GM19351 (cell line): ENCODE measurements at regions not wholly inside any gene's neighbourhood (a gene's known extent, or its start where the extent isn't known, plus 50 kb on each side); places are given as distances from the start of the nearest gene placed in this dataset.

Experiments
- ATAC-seq: cut with Tn5 transposase; IDR thresholded peaks from one replicate; pipeline ENCODE4 v1.9.1; 2021; ENCODE audit warnings: mild to moderate bottlenecking, moderate library complexity; ENCODE audit not compliant: unreplicated experiment

DNA sequence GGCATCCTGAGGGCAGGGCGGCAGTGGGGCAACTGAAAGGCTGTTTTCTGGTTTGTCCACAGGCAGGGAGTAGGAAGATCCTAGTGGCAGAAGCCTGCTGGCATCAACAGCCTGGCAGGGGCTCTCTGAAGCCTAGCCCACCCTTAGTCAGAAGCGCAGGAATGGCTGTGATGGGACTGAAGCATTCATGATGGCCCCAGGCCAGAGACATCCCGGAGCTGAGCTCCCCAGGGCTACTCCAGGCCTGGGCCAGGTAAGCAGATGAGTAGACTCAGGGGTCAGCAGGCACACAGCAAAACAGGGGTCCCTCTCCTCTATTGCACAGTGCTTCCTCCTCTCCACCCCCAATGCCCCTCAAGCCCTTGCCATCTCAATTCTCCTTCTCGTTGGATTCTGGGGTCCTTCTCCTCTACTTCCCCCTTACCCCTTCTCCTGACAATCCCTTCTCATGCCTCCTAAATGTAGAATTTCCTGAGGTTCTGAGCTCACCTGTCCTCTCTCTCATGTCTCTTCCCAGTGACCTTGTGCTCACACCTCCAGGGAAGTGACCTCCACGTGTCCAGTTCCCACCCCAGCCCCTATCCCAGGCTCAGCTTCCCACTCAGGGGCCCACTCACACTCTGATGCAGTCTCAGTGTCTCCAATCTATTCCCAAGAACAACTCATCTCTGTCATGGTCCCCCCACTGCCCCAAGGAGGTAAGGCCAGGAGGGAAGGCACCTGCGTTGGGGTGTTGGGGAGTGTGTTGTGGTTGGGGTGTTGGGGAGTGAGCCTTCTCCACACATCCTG is 158.7 kb upstream of the ZNF507 start:
- no peak for ATAC-seq

DNA sequence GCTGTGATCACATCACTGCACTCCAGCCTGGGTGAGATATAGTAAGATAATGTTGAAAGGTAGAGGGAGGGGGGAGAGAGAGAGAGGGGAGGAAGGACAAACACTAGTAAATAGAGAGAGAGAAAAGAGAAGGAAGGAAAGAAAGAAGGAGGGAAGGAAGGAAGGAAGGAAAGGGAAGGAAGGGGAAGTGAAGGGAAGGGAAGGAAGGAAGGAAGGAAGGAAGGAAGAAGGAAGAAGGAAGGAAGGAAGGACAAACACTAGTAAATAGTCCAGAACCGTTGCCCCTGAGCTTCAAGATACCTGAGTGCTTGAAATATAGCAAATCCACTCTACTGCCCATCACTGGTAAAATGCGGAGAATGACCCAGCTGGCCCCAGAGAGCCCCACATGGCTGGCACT is 156.5 kb upstream of the ZNF507 start:
- ATAC-seq = no peak

DNA sequence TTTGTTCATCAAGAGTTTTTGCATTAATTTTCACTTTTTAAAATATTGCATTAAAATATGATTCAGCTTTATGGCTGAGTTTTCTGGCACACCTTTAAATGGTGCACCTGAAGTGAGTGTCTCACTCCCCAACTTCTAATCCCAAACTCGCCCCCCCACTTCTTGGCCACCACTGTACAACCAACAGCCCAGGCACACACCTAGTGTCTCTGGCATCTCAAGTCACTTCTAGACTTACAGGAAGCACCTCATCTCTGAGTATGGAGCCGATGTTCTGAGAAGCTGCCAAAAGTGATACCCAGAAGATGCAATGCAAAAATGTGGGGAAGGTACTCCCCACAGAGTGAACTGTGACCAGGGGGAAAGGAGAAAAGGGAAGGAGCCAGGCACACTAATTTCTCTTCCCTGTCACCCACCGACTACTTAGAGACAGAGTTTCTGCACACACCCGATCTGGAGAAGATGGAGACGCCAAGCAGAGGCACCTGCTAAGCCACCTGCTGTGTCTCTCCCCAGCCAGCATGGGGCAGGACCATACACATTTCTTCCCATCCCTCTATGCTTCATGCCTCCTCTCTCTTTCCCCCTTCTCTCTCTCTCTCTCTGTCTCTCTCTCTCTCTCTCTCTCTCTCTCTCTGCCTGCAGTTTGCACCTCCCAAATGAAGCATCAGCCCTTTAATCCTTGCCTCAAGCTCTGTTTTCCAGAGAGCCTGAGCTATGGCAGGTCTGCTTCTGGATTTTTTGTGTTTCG is 155.3 kb upstream of the ZNF507 start:
- no peak for ATAC-seq

DNA sequence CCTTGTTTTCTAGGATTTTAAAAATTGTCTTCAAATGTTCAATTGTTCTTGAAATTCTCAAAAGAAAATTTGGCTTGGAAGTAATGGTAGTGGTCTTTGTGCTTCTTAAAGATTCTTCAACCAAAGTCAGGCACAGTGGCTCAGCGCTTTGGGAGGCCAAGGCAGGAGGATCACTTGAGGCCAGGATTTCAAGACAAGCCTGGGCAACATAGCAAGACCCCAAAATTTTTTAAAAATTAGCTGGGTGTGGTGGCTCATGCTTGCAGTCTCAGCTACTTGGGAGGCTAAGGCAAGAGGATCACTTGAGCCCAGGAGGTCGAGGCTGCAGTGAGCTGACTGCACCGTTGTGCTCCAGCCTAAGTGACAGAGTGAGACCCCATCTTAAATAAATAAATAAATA is 153.5 kb upstream of the ZNF507 start:
- no peak for ATAC-seq

DNA sequence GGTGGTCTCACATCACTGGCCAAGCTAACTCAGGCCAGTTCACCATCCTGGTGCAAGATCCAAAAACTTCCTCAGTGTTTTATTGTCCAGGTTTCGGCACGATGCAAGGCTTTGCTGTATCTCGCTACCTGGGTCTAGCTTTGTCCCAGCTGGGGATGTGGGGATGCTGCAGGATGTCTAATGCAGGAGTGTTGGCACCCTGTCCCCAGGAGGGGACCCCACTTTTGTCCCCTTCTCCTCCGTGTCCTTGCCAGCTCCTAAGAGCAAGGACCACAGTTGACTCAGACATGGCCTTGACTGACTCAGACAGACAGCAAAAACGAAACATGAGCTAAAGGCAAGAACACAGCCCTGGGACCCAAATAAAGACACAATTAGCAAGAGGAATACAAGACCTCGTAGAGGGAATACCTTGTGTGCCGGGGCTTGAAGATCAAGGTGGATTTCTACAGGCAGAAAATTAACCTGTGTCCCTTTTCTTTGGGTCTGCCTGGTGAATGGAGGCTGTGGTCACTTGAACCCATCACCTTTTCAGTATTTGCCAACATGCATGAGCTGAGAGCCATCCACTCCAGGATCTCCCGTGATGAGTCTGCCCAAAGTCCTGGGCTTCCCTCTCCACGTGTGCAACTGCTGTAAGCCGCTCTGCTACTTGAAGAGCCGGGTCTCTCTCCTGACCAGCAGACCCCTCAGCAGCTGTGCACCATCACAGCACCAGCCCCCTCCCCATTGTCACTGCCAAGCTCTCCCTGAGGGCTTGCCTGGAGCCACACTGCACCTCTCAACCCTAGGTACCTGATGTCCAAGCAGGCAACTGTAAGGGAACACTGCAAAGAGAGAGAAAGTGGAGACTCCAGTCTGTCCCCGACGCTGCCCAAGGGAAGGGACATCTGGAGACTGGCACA is 149.5 kb upstream of the ZNF507 start:
- no peak for ATAC-seq

DNA sequence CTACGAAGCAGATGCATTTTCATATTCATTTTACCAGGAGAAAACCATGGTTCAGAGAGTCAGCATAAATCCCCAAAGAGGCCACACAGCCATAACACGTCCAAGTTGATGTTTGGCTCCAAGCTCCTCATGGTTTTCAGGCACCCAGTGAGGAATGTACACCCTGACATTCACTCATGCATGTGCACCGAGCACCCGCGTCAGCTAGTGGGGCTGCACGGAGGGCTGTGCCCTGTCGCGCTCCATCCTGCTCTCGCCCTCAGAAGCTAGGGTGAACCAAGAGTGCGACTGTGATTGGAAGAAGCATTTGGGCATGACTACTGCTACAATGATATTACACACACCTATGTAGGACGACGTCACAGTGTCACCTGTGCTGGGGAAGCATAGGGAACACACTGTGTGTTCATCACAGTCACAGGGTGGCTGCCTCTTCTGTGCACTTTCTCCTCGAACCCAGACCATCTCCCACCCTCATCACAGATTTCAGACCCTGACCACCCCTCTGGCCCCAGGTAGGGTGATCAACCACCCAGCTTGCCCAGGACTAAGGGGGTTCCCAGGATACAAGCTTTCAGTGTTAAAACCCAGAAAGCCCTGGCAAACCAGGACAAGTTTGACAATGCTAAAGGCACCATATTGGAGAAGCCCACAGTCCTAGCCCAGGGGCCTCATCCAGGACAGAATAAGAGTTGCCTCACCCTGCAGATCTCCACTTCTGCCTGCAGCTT is 148.6 kb upstream of the ZNF507 start:
- ATAC-seq = no peak

DNA sequence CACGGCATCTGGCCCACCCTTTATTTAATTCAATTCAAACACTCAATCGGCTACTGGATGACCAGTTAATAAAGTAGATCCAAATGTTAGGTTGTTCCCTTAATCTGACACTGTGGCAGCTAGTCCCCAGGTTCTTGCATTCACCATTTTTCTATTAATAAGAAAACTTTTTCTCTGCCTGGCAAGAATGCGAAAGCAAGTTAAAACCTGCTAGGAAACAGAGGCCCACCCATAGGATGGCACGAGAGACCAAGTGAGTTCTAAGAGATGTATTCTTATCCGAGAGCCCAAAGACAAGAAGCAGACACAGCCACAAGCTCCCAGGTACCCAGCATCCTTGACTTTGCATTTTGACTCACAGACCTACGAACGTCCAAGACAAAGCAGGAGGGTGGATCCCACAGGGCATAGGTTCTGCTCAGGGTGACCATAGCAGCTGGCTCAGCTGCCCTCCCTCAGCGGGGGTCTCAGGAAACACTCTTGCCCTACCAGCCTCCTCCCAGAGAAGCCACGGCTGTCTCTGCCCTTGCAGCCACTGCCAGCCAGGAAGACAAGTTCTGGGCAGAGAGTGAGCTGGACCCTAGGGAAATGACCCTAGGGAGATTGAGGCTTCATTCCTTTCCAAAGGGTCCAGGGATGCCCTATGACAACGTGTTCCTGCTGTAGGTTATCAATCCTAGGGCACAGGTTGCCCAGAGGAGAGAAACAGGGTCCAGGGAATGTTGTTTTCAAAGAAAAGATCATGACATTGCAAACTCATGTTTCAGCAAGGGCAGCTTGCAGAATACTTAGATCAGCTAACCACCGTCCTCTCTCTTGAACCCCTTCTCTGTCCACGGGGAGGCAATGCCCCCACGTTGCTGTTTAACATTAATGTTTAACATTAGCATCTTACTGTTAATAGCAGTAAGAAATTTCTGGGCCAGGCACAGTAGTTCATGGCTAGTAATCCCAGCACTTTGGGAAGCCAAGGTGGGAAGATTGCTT is 147.2 kb upstream of the ZNF507 start:
- ATAC-seq = no peak

DNA sequence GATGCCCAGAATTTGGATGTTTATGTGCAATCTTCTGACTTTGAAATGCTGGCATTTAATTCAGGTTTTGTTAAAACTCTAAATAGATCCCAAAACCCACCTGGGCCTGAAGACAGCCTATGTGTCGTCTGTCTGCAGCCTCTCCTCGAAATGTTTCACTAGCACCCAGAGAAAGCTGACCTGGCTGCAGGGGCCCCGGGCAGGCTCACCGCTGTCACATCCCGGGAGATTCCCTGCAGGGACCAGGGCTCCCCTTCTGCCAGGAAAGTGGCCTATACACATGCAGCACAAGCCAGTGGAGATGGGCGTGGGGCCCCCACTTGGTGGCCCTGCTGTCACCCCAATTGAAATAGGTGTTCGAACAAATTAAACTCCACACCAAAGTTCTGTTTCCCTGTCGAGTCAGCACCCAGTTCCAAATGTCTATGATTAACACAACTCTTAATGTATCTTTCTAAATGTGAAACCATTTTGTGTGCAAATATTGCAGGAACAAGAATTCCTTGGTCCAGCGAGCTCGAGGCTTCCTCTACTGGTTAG is 145.8 kb upstream of the ZNF507 start:
- ATAC-seq = no peak

DNA sequence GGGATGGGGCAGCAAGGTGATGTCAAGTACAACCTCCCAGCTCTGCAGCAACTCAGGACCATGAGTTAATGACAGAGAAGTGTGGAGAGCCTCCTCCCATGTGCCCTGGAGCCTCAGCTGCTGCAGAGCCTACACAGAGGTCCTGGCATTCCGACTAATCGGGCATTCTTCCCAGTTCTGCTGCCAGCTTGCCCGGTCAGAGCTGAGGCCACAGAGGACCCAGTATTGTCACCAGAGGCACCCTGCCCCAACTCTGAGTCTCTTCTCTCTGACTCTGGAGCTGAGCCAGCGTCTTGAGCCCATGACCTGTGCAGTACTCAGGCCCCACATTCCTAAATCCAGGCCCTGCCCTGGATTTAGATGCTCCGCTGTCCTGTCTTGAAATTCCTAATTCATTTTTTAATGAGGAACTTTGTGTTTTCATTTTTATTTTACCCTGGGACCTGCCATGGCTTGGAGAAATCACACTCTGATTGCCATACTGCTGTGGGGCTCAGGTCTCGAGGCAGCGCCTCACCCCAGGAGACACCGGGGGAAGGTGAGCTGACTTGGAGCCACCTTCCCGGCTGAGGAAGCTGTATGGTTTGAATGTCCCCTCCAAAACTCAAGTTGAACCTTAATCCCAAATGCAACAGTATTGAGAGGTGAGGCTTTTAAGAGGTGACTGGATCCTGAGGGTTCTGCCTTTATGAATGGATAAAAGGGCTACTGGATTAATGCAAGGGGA is 144.9 kb upstream of the ZNF507 start:
- no peak for ATAC-seq

DNA sequence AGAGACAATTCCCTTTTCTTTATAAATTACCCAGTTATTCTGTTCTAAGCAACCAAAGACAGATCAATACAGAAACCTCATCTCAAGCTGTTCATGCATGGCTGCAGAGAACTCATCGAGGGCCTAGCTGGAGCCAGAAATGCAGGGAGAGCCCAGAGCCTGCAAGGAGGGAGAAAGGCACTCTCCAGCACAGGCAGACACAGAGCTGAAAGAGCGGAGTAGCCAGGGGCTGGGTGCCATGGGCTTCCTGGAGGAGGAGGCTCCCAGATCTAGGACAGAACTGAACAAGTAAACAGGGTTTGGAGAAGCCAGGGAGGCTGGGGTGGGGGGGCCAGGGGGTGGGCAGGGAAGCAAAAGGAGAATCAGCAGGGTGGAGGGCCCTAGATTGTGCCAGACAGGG is 144.2 kb upstream of the ZNF507 start:
- no peak for ATAC-seq

DNA sequence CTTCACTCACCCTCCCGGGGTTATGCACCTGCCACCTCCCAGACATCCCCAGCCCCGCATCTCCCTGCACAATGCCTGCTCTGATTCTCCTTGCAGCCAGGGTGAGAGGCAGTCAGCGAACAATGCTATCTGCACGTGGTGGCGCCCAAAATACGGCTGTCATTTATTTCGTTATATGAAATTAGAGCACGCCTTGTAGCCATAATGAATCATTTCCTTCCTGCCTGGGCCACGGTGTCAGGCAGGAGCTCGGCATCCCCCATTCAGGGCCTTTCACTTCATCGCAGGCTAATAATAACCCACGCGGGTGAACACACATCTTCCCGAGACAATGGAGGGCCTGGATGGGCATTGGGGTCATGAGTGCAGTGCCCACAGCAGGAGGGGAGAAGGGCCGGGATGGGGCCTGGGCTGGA is 143.8 kb upstream of the ZNF507 start:
- ATAC-seq = no peak

DNA sequence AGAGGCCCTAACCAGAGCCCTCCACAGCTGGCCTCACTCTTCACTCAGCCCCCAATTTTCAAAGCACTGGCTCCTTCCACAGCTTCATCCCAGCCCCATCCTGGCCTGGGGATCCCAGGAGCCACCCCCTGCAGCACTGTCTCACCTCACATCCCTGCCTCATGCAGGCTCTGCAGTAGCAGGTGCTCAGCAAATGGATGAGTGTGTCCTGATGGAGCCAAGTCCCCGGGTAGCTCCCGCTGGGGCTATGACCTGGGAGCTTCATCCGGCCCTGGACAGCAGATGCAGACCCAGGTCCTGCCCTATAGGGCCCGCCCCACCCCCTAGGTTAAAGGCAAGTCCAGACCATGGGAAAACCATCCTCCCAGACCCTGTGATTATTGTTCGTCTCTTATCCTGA is 143.2 kb upstream of the ZNF507 start:
- no peak for ATAC-seq

DNA sequence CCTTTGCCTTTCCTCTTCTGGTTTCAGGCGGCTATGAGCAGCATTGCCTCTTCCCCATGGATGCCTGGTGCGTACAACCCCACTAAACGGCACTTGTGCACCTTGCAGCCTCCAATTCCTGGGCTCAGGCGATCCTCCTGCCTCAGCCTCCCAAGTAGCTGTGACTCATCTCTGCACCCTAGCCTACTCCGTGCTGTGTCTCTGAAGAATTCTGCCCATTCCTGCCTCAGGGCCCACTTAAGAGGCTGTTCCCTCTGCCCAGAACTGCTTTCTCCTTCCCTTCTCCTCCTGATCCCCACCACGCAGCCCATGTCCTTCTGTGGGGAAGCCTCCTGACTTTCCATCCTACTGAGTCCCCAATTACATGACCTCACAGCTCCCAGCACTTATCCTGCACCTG is 142.2 kb upstream of the ZNF507 start:
- no peak for ATAC-seq

DNA sequence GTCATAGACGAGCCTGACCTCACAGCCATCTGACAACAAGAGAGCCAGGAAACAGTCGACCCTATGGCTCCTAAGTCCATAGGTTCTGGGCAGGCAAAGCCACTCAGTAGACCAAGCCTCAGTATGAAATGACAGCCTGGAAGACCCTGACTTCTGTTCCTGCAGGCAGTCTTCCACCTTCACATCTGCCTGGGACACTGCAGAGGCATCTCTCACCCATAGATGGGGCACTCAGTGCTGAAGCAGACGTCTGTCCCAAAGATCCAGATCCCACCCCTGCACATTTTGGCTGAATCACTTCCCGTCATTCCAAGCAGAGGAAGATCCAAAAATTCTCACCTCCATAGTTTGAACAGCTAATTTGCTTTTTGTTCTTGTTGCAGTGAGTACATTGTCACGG is 139.3 kb upstream of the ZNF507 start:
- no peak for ATAC-seq

DNA sequence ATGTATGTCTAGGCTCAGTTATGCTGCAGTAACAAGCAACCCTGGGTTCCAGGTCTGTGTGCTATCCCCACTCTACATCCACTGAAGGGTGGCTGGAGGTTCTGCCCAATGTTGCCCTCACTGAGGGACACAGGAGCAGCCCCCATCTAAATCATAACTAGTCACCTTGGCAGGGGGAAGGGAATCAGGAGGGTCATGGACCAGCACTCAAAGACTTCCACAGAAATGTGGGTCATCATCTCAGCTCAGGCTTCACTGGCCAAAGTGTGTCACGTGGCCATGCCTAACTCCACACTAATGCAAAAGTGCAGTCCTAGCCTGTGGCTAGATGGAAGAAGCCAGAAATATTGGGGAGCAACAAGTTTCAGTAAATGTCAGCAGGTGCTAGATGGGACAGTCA is 137.3 kb upstream of the ZNF507 start:
- ATAC-seq = no peak

DNA sequence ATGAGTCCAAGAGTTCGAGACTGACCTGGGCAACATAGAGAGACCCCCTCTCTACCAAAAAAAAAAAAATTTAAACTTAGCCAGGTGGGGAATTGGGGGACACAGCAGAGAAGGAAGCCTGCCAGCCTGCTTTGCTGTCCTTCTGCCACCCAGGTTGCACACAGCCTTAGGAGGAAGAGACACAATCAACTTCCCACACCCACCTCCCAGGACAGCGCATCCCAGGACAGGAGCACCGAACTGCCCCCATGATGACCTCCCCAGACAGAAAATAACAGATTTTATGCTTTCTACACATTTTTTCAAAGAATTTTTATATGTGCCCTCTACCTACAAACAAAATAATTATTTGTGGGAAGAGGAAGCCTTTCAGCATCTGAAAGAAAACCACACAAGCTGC is 126.0 kb upstream of the ZNF507 start:
- no peak for ATAC-seq

DNA sequence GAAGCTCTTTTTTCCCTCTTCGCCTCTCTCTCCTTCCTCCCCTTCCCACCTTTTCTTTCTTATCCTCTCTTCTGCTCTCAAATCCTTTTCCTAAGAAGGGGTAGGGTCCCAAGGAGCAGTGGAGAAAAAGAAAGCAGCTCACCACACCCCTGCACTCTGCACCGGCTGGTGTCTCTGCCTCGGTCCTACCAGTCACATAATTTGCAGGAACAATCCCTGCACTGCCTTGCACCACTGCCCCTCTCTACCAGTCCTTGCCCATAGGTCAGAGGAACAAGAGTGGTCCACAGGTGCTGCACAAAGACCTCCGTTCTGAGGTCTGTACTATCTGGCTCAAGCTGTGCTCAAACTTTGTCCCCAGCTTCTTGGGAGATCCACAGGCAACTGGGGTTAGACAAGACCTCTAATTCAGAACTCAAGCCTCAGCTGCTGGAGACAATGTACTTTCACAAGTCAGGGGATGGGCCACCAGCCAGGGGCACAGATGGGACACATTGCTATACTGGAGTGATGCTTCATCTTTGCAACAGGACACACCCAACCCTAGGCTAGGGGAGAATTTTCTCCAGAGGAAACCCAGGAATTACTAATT is 125.4 kb upstream of the ZNF507 start:
- ATAC-seq = no peak

DNA sequence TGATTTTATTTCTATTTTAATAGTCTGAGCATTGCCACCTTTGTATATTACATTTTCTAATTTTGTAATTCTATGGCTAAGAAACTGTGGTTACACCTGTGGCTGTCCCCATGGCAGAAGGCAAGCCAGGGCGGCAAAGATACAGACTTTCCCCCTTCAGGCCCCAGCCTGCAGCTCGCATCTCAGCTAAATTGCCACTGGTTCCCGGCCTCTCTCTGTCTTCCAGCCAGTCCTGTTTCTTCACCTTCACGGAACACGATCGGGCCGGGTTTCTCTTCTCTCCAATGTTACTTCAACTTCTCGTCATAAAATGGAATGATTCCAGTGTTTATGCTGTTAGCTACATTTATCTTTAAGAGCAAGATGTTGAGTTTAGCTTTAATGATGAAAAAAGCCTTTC is 124.5 kb upstream of the ZNF507 start:
- ATAC-seq = no peak
